ENCODE measurements at regions not wholly inside any gene's neighbourhood (a gene's known extent, or its start where the extent isn't known, plus 50 kb on each side); places are given as distances from the start of the nearest gene placed in this dataset.

GRCh38 chr3:168622795-168623194, 527.1 kb upstream of the GOLIM4 start:
- in situ Hi-C loops (cut with HindIII; ENCODE audit: low pct_unique_long_range_greater_than_20kb, low sequenced_read_pairs), result no loop called here
- TF ChIP-seq JUND (IDR thresholded peaks at IDR 0.05; ENCODE audit: low read depth), result no peak
- no peak for DNase-seq (ENCODE audit: low read depth in 1 of 2, low spot score in 1 of 2)

- in situ Hi-C loops (cut with HindIII; ENCODE audit: low pct_unique_long_range_greater_than_20kb, low sequenced_read_pairs), result no loop called here
- peak; percentile 23 to 78 for DNase-seq (ENCODE audit: low read depth in 1 of 2, low spot score in 1 of 2)
Observed at GRCh38 chr3:168620854-168621253, 525.1 kb upstream of the GOLIM4 start.

GRCh38 chr3:168618827-168619470, 523.2 kb upstream of the GOLIM4 start:
- DNase-seq (ENCODE audit: low read depth in 1 of 2, low spot score in 1 of 2), result no peak
- no peak for TF ChIP-seq JUND (IDR thresholded peaks at IDR 0.05; ENCODE audit: low read depth)
- in situ Hi-C loops (cut with HindIII; ENCODE audit: low pct_unique_long_range_greater_than_20kb, low sequenced_read_pairs), result no loop called here

More at GRCh38 chr3:168620854-168621253, 525.1 kb upstream of the GOLIM4 start:
- no peak for TF ChIP-seq JUND (IDR thresholded peaks at IDR 0.05; ENCODE audit: low read depth)

- no peak for DNase-seq (ENCODE audit: low read depth in 1 of 2, low spot score in 1 of 2)
- in situ Hi-C loops (cut with HindIII; ENCODE audit: low pct_unique_long_range_greater_than_20kb, low sequenced_read_pairs), result no loop called here
Observed at GRCh38 chr3:168617658-168618057, 521.9 kb upstream of the GOLIM4 start.

GRCh38 chr3:168616915-168617314, 521.2 kb upstream of the GOLIM4 start:
- in situ Hi-C loops (cut with HindIII; ENCODE audit: low pct_unique_long_range_greater_than_20kb, low sequenced_read_pairs), result no loop called here
- no peak for TF ChIP-seq JUND (IDR thresholded peaks at IDR 0.05; ENCODE audit: low read depth)
- DNase-seq (ENCODE audit: low read depth in 1 of 2, low spot score in 1 of 2), result no peak

More at GRCh38 chr3:168617658-168618057, 521.9 kb upstream of the GOLIM4 start:
- no peak for TF ChIP-seq JUND (IDR thresholded peaks at IDR 0.05; ENCODE audit: low read depth)

- in situ Hi-C loops (cut with HindIII; ENCODE audit: low pct_unique_long_range_greater_than_20kb, low sequenced_read_pairs), result no loop called here
- no peak for TF ChIP-seq JUND (IDR thresholded peaks at IDR 0.05; ENCODE audit: low read depth)
- no peak for DNase-seq (ENCODE audit: low read depth in 1 of 2, low spot score in 1 of 2)
Observed at GRCh38 chr3:168615493-168616020, 519.8 kb upstream of the GOLIM4 start.

GRCh38 chr3:168613151-168613550, 517.4 kb upstream of the GOLIM4 start:
- DNase-seq (ENCODE audit: low read depth in 1 of 2, low spot score in 1 of 2), result no peak
- no peak for TF ChIP-seq JUND (IDR thresholded peaks at IDR 0.05; ENCODE audit: low read depth)
- in situ Hi-C loops (cut with HindIII; ENCODE audit: low pct_unique_long_range_greater_than_20kb, low sequenced_read_pairs), result no loop called here

- in situ Hi-C loops (cut with HindIII; ENCODE audit: low pct_unique_long_range_greater_than_20kb, low sequenced_read_pairs), result no loop called here
- DNase-seq (ENCODE audit: low read depth in 1 of 2, low spot score in 1 of 2), result no peak
- TF ChIP-seq JUND (IDR thresholded peaks at IDR 0.05; ENCODE audit: low read depth), result no peak
Observed at GRCh38 chr3:168612671-168613070, 516.9 kb upstream of the GOLIM4 start.

- in situ Hi-C loops (cut with HindIII; ENCODE audit: low pct_unique_long_range_greater_than_20kb, low sequenced_read_pairs), result no loop called here
- TF ChIP-seq JUND (IDR thresholded peaks at IDR 0.05; ENCODE audit: low read depth), result no peak
- no peak for DNase-seq (ENCODE audit: low read depth in 1 of 2, low spot score in 1 of 2)
Observed at GRCh38 chr3:168611826-168612225, 516.1 kb upstream of the GOLIM4 start.

- in situ Hi-C loops (cut with HindIII; ENCODE audit: low pct_unique_long_range_greater_than_20kb, low sequenced_read_pairs), result no loop called here
- no peak for TF ChIP-seq JUND (IDR thresholded peaks at IDR 0.05; ENCODE audit: low read depth)
Observed at GRCh38 chr3:168608926-168609325, 513.2 kb upstream of the GOLIM4 start.

GRCh38 chr3:168604767-168605166, 509.0 kb upstream of the GOLIM4 start:
- TF ChIP-seq JUND (IDR thresholded peaks at IDR 0.05; ENCODE audit: low read depth), result no peak
- in situ Hi-C loops (cut with HindIII; ENCODE audit: low pct_unique_long_range_greater_than_20kb, low sequenced_read_pairs), result no loop called here
- DNase-seq (ENCODE audit: low read depth in 1 of 2, low spot score in 1 of 2), result no peak

More at GRCh38 chr3:168608926-168609325, 513.2 kb upstream of the GOLIM4 start:
- no peak for DNase-seq (ENCODE audit: low read depth in 1 of 2, low spot score in 1 of 2)

GRCh38 chr3:168598250-168598649, 502.5 kb upstream of the GOLIM4 start:
- in situ Hi-C loops (cut with HindIII; ENCODE audit: low pct_unique_long_range_greater_than_20kb, low sequenced_read_pairs), result no loop called here
- TF ChIP-seq JUND (IDR thresholded peaks at IDR 0.05; ENCODE audit: low read depth), result no peak
- DNase-seq (ENCODE audit: low read depth in 1 of 2, low spot score in 1 of 2), result no peak

GRCh38 chr3:168596175-168596823, 500.6 kb upstream of the GOLIM4 start:
- DNase-seq (ENCODE audit: low read depth in 1 of 2, low spot score in 1 of 2), result no peak
- in situ Hi-C loops (cut with HindIII; ENCODE audit: low pct_unique_long_range_greater_than_20kb, low sequenced_read_pairs), result no loop called here

More at GRCh38 chr3:168596175-168596823, 500.6 kb upstream of the GOLIM4 start:
- no peak for TF ChIP-seq JUND (IDR thresholded peaks at IDR 0.05; ENCODE audit: low read depth)

All from T47D (cell line).